HG03565 (cell line): ENCODE measurements at regions not wholly inside any gene's neighbourhood (a gene's known extent, or its start where the extent isn't known, plus 50 kb on each side); places are given as distances from the start of the nearest gene placed in this dataset.

ENCODE experiments used
- ATAC-seq: cut with Tn5 transposase; IDR thresholded peaks from one replicate; pipeline ENCODE4 v1.9.1; 2021; ENCODE audit warnings: mild to moderate bottlenecking, moderate library complexity; ENCODE audit not compliant: unreplicated experiment

DNA sequence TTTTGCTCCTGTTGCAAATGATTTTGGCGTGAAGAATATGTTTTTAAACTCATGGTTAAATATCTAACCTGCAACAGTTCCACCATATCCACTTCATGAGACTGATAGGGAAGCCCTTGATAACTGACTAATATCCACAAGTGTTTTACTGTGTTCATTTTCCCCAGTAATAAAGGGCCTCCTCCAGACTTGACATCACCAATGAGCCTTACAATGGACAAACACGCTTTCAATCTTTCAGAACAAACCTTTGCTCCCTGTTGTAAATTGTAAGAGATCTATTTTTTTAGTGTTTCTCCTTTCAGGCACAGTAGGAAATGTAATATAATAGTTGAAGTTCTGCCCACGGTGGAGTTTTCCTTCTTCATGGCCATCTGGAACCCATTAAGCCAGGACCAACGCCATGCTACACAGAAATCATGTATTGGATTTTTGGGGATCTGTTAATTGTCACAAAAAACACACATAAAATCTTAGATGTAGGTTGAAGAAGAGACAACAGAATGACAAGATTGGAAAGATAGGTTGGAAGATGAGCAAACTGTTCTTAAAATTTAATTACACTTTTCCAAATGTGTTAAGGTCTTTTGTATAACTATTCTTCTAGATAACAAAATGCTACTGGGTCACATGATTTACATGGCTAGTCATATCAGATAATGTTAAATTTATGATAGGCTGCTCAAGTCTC lies 1030.1 kb downstream of the FSTL5 start:
- no peak for ATAC-seq

DNA sequence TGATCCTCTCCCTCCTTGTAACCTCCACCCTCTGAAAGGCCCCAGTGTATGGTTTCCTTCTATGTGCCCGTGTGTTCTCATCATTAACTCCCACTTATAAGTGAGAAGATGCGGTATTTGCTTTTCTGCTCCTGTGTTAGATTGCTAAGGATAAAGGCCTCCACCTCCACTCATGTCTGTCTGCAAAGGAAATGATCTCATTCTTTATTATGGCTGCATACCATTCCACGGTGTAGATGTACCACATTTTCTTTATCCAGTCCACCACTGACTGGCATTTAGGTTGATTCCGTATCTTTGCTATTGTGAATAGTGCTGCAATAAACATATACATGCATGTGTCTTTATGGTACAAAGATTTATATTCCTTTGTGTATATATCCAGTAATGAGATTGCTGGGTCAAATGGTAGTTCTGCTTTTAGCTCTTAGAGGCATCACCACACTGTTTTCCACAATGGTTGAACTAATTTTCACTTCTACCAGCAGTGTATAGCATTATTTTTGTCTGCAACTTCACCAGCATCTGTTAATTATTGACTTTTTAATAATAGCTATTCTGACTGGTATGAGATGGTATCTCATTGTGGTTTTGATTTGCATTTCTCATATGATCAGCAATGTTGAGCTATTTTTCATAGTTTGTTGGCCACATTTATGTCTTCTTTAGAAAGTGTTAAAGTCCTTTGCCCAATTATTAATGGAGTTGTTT lies 1030.9 kb downstream of the FSTL5 start:
- ATAC-seq, result peak; percentile 84

DNA sequence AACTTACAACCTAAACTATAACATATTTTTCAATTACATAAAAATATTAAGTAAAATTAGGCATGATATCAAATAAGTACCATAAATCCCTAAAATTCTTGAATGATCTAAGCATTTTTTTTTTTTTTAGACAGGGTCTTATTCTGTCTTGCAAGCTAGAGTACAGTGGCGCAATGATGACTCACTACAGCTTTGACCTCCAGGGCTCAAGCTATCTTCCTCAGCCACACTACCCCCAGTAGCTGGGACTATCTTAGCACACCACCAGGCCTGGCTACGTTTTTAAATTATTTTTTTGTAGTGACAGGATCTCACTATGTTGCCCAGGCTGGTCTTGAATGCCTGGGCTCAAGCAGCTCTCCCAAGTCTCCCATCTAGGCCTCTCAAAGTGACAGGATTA lies 1042.3 kb downstream of the FSTL5 start:
- no peak for ATAC-seq

DNA sequence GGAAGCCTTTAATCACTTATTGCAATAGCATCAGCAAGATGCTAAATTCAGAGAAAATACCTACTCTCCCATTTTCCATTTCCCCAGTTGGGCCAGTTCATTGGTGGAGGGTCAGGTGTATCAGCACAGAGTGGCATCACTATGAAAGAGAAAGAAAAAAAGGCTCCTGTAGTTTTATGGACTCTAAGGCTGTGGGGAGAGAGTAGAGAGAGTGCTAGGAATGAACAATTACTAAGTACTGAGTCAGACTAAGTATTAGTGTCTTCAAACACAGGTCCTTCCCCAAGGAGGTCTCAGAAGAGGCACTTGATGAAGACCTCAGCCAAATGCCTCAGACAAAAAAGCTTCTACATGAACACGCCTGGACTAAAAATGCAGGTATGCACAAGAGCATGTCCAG lies 1061.9 kb downstream of the FSTL5 start:
- no peak for ATAC-seq

DNA sequence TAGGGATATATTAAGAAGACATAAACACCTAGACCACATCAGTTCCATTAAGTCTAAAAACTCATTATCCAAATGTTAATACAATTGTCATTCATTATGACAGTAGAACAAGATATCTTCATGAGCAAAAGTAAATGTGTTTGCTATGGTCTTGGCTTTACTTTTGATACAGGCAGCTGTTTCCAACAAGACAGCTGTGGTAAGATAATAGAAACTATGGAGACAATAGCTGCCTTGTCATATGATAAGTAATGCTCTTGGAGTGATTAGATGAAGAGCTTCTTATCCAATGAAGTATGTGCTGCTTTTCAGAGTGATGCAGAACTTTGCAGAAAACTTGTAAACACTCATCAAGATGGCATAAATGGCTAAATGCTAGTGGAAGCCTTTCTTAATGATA lies 1066.0 kb downstream of the FSTL5 start:
- no peak for ATAC-seq

DNA sequence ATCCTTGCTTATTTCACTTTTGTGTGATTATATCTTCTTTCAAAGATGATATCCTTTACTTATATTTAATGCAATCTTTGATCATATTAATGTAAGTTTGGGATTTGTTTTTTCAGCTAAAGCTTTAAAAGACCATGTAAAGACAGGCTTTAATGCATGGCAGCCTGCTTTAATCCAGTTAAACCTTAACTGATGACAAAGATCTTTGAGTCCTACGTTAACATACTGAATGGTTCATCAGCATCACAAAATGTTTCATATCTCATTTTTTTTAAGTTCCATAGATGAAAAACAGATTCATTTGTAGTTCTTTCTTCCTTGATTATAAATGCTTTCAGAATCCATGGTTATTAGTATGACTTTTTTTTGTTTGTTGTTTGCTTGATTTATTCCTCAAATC lies 1102.8 kb downstream of the FSTL5 start:
- no peak for ATAC-seq
